ENCODE measurements at regions not wholly inside any gene's neighbourhood (a gene's known extent, or its start where the extent isn't known, plus 50 kb on each side); places are given as distances from the start of the nearest gene placed in this dataset.

DNA sequence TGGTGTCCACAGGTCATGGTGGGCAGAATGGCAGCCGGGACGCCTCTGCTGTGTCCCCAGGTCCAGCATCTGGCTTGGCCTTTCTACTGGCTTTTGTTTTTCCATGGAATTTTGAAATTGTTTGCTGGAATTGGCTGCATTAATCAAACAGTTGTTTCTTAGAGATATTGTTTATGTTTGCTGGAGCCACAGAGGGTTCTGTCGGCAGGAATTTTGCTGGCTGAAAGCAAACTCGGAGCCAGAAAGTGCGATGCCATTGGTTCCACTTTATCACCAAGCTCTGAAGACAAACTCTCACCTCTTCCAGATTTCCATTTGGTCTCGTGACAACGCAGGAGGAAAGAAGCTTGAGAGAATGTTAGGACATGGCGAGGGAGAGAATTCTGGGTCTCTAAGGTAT lies 199.2 kb upstream of the COPS8 start:
- TF ChIP-seq POLR2AphosphoS5 (IDR thresholded peaks at IDR 0.05), result no peak
- TF ChIP-seq, protein P1, sequence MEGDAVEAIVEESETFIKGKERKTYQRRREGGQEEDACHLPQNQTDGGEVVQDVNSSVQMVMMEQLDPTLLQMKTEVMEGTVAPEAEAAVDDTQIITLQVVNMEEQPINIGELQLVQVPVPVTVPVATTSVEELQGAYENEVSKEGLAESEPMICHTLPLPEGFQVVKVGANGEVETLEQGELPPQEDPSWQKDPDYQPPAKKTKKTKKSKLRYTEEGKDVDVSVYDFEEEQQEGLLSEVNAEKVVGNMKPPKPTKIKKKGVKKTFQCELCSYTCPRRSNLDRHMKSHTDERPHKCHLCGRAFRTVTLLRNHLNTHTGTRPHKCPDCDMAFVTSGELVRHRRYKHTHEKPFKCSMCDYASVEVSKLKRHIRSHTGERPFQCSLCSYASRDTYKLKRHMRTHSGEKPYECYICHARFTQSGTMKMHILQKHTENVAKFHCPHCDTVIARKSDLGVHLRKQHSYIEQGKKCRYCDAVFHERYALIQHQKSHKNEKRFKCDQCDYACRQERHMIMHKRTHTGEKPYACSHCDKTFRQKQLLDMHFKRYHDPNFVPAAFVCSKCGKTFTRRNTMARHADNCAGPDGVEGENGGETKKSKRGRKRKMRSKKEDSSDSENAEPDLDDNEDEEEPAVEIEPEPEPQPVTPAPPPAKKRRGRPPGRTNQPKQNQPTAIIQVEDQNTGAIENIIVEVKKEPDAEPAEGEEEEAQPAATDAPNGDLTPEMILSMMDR (IDR thresholded peaks at IDR 0.05), result no peak
- no peak for TF ChIP-seq POLR2A (IDR thresholded peaks at IDR 0.05)
- no peak for TF ChIP-seq EP300 (IDR thresholded peaks at IDR 0.05)
